ENCODE measurements at regions not wholly inside any gene's neighbourhood (a gene's known extent, or its start where the extent isn't known, plus 50 kb on each side); places are given as distances from the start of the nearest gene placed in this dataset.

DNA sequence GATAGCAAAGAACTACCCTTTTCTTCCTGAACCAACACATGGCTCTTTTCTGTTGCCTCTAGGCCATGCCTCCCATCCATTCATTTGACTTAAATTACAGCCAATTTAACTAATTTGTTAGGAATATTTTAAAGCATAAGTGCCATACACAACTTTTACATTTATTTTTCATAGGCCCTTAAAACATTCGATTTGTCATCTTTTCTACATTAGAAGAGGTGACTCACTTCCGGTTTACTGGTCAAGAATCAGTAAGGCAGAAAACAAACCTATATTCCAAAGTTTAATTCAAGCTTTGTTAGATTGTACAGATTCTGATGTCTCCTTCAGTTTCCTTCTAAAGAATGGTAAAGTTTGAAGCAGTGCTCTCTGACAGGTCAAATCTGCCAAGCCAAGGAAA, 344.3 kb downstream of the SAMD5 start:
- H3K27me3 ChIP-seq (ENCODE audit: control insufficient read depth, insufficient read depth, low read length): no peaks in the 10 kb centered on the region
- no peak overlapping the region for H4K91ac ChIP-seq (ENCODE audit: insufficient read depth, low read depth, low read length)
- DNase-seq (peak; percentile 20), ATAC-seq (ENCODE audit: low read depth) (no peak)
- in situ Hi-C loops (cut with MboI; ENCODE audit: low sequenced_read_pairs) (no loop called here), dilution Hi-C loops (cut with HindIII; ENCODE audit: low sequenced_read_pairs, unreplicated experiment) (no loop called here), intact Hi-C loops (cut with micrococcal nuclease) (no loop called here)
- no peak overlapping the region for H2AK5ac ChIP-seq (ENCODE audit: low read depth, low read length)
- H3K9me1 ChIP-seq (ENCODE audit: insufficient read depth, low read length): no peaks in the 10 kb centered on the region
- ChIA-PET POLR2A (ENCODE audit: unreplicated experiment) (no interaction called here), CTCF (no interaction called here)
- no peak overlapping the region for H2BK15ac ChIP-seq (ENCODE audit: low read depth, low read length)
- H3K36me3 ChIP-seq (ENCODE audit: control insufficient read depth, insufficient read depth, low read length): no peaks in the 10 kb centered on the region
- no peak overlapping the region for H3K4me3 ChIP-seq (ENCODE audit: insufficient read depth, low read depth, low read length)
- no peak overlapping the region for H3K18ac ChIP-seq (ENCODE audit: low read depth, low read length)
- H4K8ac ChIP-seq (ENCODE audit: low read depth in 2 of 2, low read length in 2 of 2): no peak overlapping the region
- no TSS peak for BruUV-seq (replicated peaks)
- no CpG with 5 or more reads among the region's 2 CpGs for WGBS, 2 experiments (ENCODE audit: extremely low coverage in 2 of 2, insufficient read length in 1 of 2)
- H4K20me1 ChIP-seq (ENCODE audit: insufficient read depth, low read length): no peaks in the 10 kb centered on the region
- H3K56ac ChIP-seq (ENCODE audit: extremely low read depth, insufficient read depth, low read length): no peak overlapping the region
- no peak overlapping the region for H2BK5ac ChIP-seq (ENCODE audit: low read depth, low read length, poor library complexity, severe bottlenecking)
- H3K27ac ChIP-seq (ENCODE audit: insufficient read depth, low read length): no peak overlapping the region
- no peak overlapping the region for H3K23ac ChIP-seq (ENCODE audit: low read depth, low read length)
- TF ChIP-seq RFX5 (IDR thresholded peaks at IDR 0.05; ENCODE audit: low read depth, low read length): no peak
- no peak for TF ChIP-seq SMC3 (IDR thresholded peaks at IDR 0.05; ENCODE audit: low read depth, low read length)
- no peak for TF ChIP-seq FOS (IDR thresholded peaks at IDR 0.05; ENCODE audit: low read depth, low read length)
- TF ChIP-seq MAFK (IDR thresholded peaks at IDR 0.05; ENCODE audit: low read depth, low read length): no peak
- TF ChIP-seq, protein P1, sequence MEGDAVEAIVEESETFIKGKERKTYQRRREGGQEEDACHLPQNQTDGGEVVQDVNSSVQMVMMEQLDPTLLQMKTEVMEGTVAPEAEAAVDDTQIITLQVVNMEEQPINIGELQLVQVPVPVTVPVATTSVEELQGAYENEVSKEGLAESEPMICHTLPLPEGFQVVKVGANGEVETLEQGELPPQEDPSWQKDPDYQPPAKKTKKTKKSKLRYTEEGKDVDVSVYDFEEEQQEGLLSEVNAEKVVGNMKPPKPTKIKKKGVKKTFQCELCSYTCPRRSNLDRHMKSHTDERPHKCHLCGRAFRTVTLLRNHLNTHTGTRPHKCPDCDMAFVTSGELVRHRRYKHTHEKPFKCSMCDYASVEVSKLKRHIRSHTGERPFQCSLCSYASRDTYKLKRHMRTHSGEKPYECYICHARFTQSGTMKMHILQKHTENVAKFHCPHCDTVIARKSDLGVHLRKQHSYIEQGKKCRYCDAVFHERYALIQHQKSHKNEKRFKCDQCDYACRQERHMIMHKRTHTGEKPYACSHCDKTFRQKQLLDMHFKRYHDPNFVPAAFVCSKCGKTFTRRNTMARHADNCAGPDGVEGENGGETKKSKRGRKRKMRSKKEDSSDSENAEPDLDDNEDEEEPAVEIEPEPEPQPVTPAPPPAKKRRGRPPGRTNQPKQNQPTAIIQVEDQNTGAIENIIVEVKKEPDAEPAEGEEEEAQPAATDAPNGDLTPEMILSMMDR (conservative IDR thresholded peaks at IDR 0.05; ENCODE audit: low read depth, low read length): no peak
- TF ChIP-seq MAZ (IDR thresholded peaks at IDR 0.05; ENCODE audit: borderline replicate concordance, low read depth, low read length): no peak
- no peak for TF ChIP-seq CEBPB (IDR thresholded peaks at IDR 0.05; ENCODE audit: low read depth, low read length)
- no peak for TF ChIP-seq MXI1 (IDR thresholded peaks at IDR 0.05; ENCODE audit: borderline replicate concordance, low read depth, low read length)
- TF ChIP-seq NFE2L2 (IDR thresholded peaks at IDR 0.05; ENCODE audit: low read depth, low read length): no peak
- H3K79me1 ChIP-seq (ENCODE audit: low read depth in 1 of 2, low read length in 2 of 2): no peaks in the 10 kb centered on the region
- no peaks in the 10 kb centered on the region for H3K9me3 ChIP-seq (ENCODE audit: control insufficient read depth, insufficient read depth, low read length)
- no peak overlapping the region for H3K14ac ChIP-seq (replicated peaks; ENCODE audit: low read depth, low read length)
- no peaks in the 10 kb centered on the region; the same call in 1 of the 2 replicates for H3K4me1 ChIP-seq (ENCODE audit: control insufficient read depth, insufficient read depth, low read length)
- no peak overlapping the region for H2BK120ac ChIP-seq (ENCODE audit: low read depth, low read length)
- no peak overlapping the region for H4K5ac ChIP-seq (ENCODE audit: low read depth, low read length)
- H3K9ac ChIP-seq (ENCODE audit: low read depth, low read length): no peak overlapping the region
- H3K4me2 ChIP-seq (ENCODE audit: low read depth, low read length): no peak overlapping the region
- H2AK9ac ChIP-seq (replicated peaks; ENCODE audit: low read depth, low read length, poor library complexity): no peak overlapping the region
- no peak overlapping the region for H2BK20ac ChIP-seq (ENCODE audit: low read depth, low read length)
- no peak overlapping the region for H3K4ac ChIP-seq (ENCODE audit: low read depth, low read length)
- no peak overlapping the region for H2AFZ ChIP-seq (replicated peaks; ENCODE audit: low read length, poor library complexity)

All from IMR-90 (cell line).